Astrocyte (in vitro differentiated cells and primary cell): ENCODE measurements at regions not wholly inside any gene's neighbourhood (a gene's known extent, or its start where the extent isn't known, plus 50 kb on each side); places are given as distances from the start of the nearest gene placed in this dataset.

Source experiments
- DNase-seq: peaks from one replicate; pipeline ENCODE4 v3.0.0-alpha.2; 2010; ENCODE audit warnings: low read depth
- FAIRE-seq: peaks from 2 replicates; lab custom pipeline; 2011; peaks lifted over from hg19 to GRCh38; lab: Jason Lieb, UNC
- H2AFZ ChIP-seq: 2 replicates; pipeline ENCODE4 v1.6.0; 2012; ENCODE audit warnings: low read depth, low read length, inconsistent platforms
- H3K27ac ChIP-seq: 2 replicates; pipeline ENCODE4 v1.5.1; 2011; ENCODE audit warnings: low read depth, low read length, inconsistent platforms
- H3K27me3 ChIP-seq: 2 replicates; pipeline ENCODE4 v1.6.0; 2011; ENCODE audit warnings: low read length, inconsistent platforms; ENCODE audit not compliant: insufficient read depth
- H3K36me3 ChIP-seq: 2 replicates; pipeline ENCODE4 v1.5.1; 2011; ENCODE audit warnings: low read length, inconsistent platforms; ENCODE audit not compliant: insufficient read depth
- H3K4me1 ChIP-seq: 2 replicates; pipeline ENCODE4 v1.5.1; 2011; ENCODE audit warnings: low read length, inconsistent platforms; ENCODE audit not compliant: insufficient read depth
- H3K4me2 ChIP-seq: 2 replicates; pipeline ENCODE4 v1.6.0; 2012; ENCODE audit warnings: low read length, inconsistent platforms
- H3K4me3 ChIP-seq: 2 replicates; pipeline ENCODE4 v1.5.1; 2011; ENCODE audit warnings: low read depth, mild to moderate bottlenecking, low read length, inconsistent platforms; ENCODE audit not compliant: insufficient read depth
- H3K79me2 ChIP-seq: 2 replicates; pipeline ENCODE4 v1.6.0; 2012; ENCODE audit warnings: mild to moderate bottlenecking, low read length, inconsistent platforms; ENCODE audit not compliant: insufficient read depth
- H3K9ac ChIP-seq: 2 replicates; pipeline ENCODE4 v1.6.0; 2012; ENCODE audit warnings: mild to moderate bottlenecking, low read length, inconsistent platforms
- H3K9me3 ChIP-seq: 2 replicates; pipeline ENCODE4 v1.5.1; 2012; ENCODE audit warnings: low read depth, mild to moderate bottlenecking, low read length, inconsistent platforms; ENCODE audit not compliant: insufficient read depth
- H4K20me1 ChIP-seq: 2 replicates; pipeline ENCODE4 v1.6.0; 2012; ENCODE audit warnings: low read length, inconsistent platforms; ENCODE audit not compliant: insufficient read depth
- H3K27ac Mint-ChIP-seq: one replicate; pipeline ENCODE4 v1.8.0; 2021; ENCODE audit warnings: mild to moderate bottlenecking, mixed read lengths; ENCODE audit not compliant: unreplicated experiment
- H3K27me3 Mint-ChIP-seq: one replicate; pipeline ENCODE4 v1.8.0; 2021; ENCODE audit warnings: low read depth, mixed read lengths; ENCODE audit not compliant: unreplicated experiment
- H3K36me3 Mint-ChIP-seq: one replicate; pipeline ENCODE4 v1.8.0; 2021; ENCODE audit warnings: low read depth, mixed read lengths; ENCODE audit not compliant: unreplicated experiment
- H3K4me1 Mint-ChIP-seq: one replicate; pipeline ENCODE4 v1.8.0; 2021; ENCODE audit warnings: low read depth, mixed read lengths; ENCODE audit not compliant: unreplicated experiment
- H3K4me3 Mint-ChIP-seq: one replicate; pipeline ENCODE4 v1.8.0; 2021; ENCODE audit warnings: mild to moderate bottlenecking, moderate library complexity, mixed read lengths; ENCODE audit not compliant: unreplicated experiment
- H3K9me3 Mint-ChIP-seq: one replicate; pipeline ENCODE4 v1.8.0; 2021; ENCODE audit warnings: mild to moderate bottlenecking, mixed read lengths; ENCODE audit not compliant: unreplicated experiment
- EZH2 ChIP-seq: IDR thresholded peaks from 2 replicates; pipeline ENCODE4 v1.6.1; 2012; ENCODE audit warnings: mild to moderate bottlenecking, low read length, inconsistent platforms; ENCODE audit not compliant: insufficient read depth
- TF ChIP-seq, protein P1 (sequence below): IDR thresholded peaks from 2 replicates; pipeline ENCODE4 v1.5.1; 2011; ENCODE audit warnings: low read depth, mild to moderate bottlenecking, inconsistent platforms, low read length, moderate library complexity; ENCODE audit not compliant: insufficient read depth

DNA sequence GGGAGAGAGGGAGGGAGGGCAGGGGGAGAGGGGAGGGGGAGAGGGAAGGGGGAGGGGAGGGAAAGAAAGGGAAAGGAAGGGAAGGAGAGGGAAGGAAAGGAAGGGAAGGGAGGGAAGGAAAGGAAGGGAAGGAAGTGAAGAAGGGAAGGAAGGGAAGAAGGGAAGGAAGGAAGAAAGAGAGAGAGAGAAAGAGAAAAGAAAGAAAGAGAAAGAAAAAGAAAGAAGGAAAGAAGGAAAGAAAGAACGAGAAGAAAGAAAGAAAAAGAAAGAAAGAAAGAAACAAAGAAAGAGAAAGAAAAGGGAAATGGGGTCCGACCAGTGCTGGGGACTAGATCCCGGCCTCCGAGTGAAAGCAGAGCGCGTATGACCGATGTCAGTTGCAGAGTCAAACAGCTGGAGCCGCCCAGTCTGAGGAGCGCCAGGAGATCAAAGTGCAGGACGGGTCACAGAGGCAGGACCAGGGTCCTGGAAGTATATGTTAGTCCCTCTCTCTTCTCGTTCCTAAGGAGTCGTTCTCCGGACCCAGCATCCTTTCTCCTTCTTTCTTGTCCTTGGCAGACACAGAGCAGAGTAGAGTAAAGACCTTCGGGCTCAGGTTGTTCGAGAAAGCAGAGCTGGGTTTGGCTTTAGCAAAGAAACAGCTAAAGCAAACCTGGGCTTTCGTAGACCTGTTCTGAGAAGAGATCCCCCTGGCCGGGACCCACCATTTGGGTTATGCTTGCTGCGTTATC is 305.4 kb upstream of the MSX2 start:
- Mint-ChIP-seq H3K27ac (no peak overlapping the region), H3K36me3 (no peaks in the 10 kb centered on the region), H3K9me3 (no peaks in the 10 kb centered on the region), H3K27me3 (peaks cover 23% of the 10 kb centered on the region), H3K4me1 (peaks cover 11% of the 10 kb centered on the region), H3K4me3 (peak overlapping the region; percentile 73)
- Histone ChIP-seq H3K27ac (no peak overlapping the region), H2AFZ (peak overlapping the region; percentile 70), H3K4me3 (peak overlapping the region; percentile 47), H3K27me3 (no peaks in the 10 kb centered on the region), H3K36me3 (no peaks in the 10 kb centered on the region), H3K79me2 (no peaks in the 10 kb centered on the region), H3K4me1 (peaks cover 5% of the 10 kb centered on the region), H3K9ac (peak overlapping the region; percentile 30), H3K4me2 (peak overlapping the region; percentile 87), H3K9me3 (no peaks in the 10 kb centered on the region), H4K20me1 (no peaks in the 10 kb centered on the region)
- FAIRE-seq (no peak), DNase-seq (no peak)
- no peak for TF ChIP-seq EZH2
- TF ChIP-seq, protein P1, sequence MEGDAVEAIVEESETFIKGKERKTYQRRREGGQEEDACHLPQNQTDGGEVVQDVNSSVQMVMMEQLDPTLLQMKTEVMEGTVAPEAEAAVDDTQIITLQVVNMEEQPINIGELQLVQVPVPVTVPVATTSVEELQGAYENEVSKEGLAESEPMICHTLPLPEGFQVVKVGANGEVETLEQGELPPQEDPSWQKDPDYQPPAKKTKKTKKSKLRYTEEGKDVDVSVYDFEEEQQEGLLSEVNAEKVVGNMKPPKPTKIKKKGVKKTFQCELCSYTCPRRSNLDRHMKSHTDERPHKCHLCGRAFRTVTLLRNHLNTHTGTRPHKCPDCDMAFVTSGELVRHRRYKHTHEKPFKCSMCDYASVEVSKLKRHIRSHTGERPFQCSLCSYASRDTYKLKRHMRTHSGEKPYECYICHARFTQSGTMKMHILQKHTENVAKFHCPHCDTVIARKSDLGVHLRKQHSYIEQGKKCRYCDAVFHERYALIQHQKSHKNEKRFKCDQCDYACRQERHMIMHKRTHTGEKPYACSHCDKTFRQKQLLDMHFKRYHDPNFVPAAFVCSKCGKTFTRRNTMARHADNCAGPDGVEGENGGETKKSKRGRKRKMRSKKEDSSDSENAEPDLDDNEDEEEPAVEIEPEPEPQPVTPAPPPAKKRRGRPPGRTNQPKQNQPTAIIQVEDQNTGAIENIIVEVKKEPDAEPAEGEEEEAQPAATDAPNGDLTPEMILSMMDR = no peak

DNA sequence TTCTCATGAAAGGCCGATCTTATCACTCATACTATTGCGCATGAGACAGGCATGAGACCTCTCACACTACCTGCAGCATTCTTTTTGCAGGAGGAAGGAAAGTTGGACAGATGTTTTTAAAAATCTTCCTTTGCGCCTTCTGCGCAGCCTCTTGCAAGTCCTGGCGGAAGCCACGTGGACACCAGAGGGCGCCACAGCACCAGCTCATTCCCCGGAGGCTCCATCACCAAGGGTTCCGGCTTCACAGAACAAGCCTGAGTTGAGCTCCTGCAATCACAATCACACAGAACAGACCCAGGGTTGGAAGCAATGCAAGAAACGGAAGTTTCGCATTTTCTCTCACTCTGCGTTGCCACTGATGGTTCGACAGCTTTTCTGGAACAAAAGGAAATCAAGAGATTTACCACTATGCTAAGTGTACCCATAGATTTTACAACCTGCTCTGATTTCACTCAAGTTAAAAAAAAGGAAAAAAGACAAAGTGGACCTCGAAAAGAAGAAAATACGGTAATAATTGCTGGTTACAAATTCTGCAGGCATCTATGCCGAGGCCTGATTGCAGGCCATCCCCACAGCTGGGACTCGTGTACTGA is 304.7 kb upstream of the MSX2 start:
- Histone ChIP-seq H4K20me1 (no peaks in the 10 kb centered on the region), H3K36me3 (no peaks in the 10 kb centered on the region), H3K9ac (peak overlapping the region; percentile 30), H3K79me2 (no peaks in the 10 kb centered on the region), H2AFZ (peak overlapping the region; percentile 70), H3K27ac (no peak overlapping the region), H3K4me2 (peak overlapping the region; percentile 87), H3K27me3 (no peaks in the 10 kb centered on the region), H3K4me1 (peaks cover under 1% of the 10 kb centered on the region), H3K9me3 (no peaks in the 10 kb centered on the region), H3K4me3 (peak overlapping the region; percentile 47)
- Mint-ChIP-seq H3K4me3 (peak overlapping the region; percentile 73), H3K9me3 (no peaks in the 10 kb centered on the region), H3K27ac (no peak overlapping the region), H3K4me1 (peaks cover 5% of the 10 kb centered on the region), H3K27me3 (peaks cover 23% of the 10 kb centered on the region), H3K36me3 (no peaks in the 10 kb centered on the region)
- no peak for TF ChIP-seq EZH2
- TF ChIP-seq, protein P1 = peak; percentile 98
- DNase-seq = peak; percentile 79
- peak; percentile 80 for FAIRE-seq
